SK-N-MC (cell line): ENCODE measurements at regions not wholly inside any gene's neighbourhood (a gene's known extent, or its start where the extent isn't known, plus 50 kb on each side); places are given as distances from the start of the nearest gene placed in this dataset.

Experiments
- DNase-seq: peaks from one replicate; pipeline ENCODE4 v3.0.0-alpha.2; 2011; ENCODE audit warnings: low read depth, low spot score
- H3K27ac ChIP-seq: fragments of 200-600 bp; sonication (generic); 2 replicates; pipeline ENCODE4 v1.5.1; 2016; ENCODE audit warnings: mixed run types
- H3K36me3 ChIP-seq: fragments of 200-600 bp; sonication (generic); 2 replicates; pipeline ENCODE4 v1.6.1; 2017; ENCODE audit warnings: antibody characterized with exemption, low read length, mixed read lengths; ENCODE audit not compliant: insufficient read depth
- H3K4me3 ChIP-seq: fragments of 200-600 bp; sonication (generic); 2 replicates; pipeline ENCODE4 v1.5.1; 2016
- H3K9ac ChIP-seq: fragments of 200-600 bp; sonication (generic); 2 replicates; pipeline ENCODE4 v1.8.0; 2017; ENCODE audit warnings: mixed run types, mixed read lengths; ENCODE audit not compliant: insufficient read length
- H3K9me3 ChIP-seq: fragments of 200-600 bp; sonication (generic); 2 replicates; pipeline ENCODE4 v1.6.1; 2017; ENCODE audit warnings: low read depth, mild to moderate bottlenecking, antibody characterized with exemption, low read length, moderate library complexity, mixed read lengths
- EZH2 ChIP-seq: fragments of 200-600 bp; sonication (generic); IDR thresholded peaks from one replicate; pipeline ENCODE4 v1.6.1; 2017; ENCODE audit warnings: antibody characterized with exemption
- FOXP2 ChIP-seq: optimal IDR thresholded peaks from 2 replicates; pipeline ENCODE3; 2011; ENCODE audit warnings: mild to moderate bottlenecking, moderate library complexity; ENCODE audit not compliant: insufficient read depth; ENCODE audit errors: extremely low read length, control extremely low read depth
- POLR2AphosphoS5 ChIP-seq: IDR thresholded peaks from 2 replicates; pipeline ENCODE4 v1.6.1; 2012; ENCODE audit warnings: mild to moderate bottlenecking, low read depth, low read length, borderline replicate concordance

DNA sequence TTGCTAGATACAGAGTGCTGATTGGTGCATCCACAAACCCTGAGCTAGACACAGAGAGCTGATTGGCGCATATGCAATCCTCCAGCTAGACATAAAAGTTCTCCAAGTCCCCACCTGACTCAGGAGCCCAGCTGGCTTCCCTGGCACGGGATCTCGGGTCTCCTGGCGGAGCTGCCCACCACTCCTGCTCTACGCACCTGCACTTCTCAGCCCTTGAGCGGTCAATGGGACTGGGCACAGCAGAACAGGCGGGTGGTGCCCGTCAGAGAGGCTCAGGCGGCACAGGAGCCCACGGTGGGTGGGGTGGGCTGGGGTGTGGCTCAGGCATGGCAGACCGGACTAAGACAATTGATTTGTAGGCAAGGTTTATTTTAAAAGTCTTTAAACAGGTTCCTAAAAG is 1365.5 kb downstream of the FAM181B start:
- Histone ChIP-seq H3K27ac (no peak overlapping the region), H3K36me3 (no peaks in the 10 kb centered on the region), H3K9me3 (no peaks in the 10 kb centered on the region), H3K4me3 (no peak overlapping the region), H3K9ac (no peak overlapping the region)
- no peak for TF ChIP-seq EZH2
- no peak for TF ChIP-seq POLR2AphosphoS5
- no peak for TF ChIP-seq FOXP2
- DNase-seq: no peak

DNA sequence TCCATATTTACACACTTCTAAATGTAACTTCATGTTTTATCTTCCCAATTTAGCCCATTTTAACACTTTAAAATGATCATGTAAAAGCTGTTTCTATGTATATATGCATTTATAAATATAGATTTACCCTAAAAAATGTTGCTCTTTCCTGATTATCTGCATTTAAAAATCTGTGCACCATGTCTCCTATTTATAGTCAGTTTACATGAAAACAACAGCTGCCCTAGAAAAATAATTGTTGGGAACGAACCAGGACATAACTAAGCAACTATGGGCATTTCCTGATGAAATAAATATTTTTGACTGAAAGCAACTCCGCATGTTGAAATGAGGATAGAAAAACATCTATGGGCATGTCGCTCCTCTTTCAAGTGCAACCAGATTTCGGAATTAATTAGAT is 1368.2 kb downstream of the FAM181B start:
- Histone ChIP-seq H3K36me3 (no peaks in the 10 kb centered on the region), H3K27ac (no peak overlapping the region), H3K4me3 (no peak overlapping the region), H3K9me3 (no peaks in the 10 kb centered on the region), H3K9ac (no peak overlapping the region)
- DNase-seq: no peak
- TF ChIP-seq EZH2 (no peak), FOXP2 (no peak), POLR2AphosphoS5 (no peak)

DNA sequence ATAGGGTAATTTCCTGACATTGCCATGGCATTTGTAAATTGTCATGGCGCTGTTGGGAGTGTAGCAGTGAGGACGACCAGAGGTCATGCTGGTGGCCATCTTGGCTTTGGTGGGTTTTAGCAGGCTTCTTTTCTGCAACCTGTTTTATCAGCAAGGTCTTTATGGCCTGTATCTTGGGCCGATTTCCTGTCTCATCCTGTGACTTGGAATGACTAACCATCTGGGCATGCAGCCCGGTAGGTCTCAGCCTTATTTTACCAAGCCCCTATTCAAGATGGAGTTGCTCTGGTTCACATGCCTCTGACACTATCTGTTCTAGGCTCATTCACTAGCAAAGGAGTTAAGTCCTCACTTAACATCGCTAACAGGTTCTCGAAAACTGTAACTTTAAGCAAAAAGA is 1374.2 kb downstream of the FAM181B start:
- no peaks in the 10 kb centered on the region for H3K36me3 ChIP-seq
- no peaks in the 10 kb centered on the region for H3K9me3 ChIP-seq
- no peak overlapping the region for H3K4me3 ChIP-seq
- TF ChIP-seq FOXP2 (no peak), POLR2AphosphoS5 (no peak), EZH2 (no peak)
- no peak overlapping the region for H3K27ac ChIP-seq
- no peak for DNase-seq
- H3K9ac ChIP-seq: no peak overlapping the region

DNA sequence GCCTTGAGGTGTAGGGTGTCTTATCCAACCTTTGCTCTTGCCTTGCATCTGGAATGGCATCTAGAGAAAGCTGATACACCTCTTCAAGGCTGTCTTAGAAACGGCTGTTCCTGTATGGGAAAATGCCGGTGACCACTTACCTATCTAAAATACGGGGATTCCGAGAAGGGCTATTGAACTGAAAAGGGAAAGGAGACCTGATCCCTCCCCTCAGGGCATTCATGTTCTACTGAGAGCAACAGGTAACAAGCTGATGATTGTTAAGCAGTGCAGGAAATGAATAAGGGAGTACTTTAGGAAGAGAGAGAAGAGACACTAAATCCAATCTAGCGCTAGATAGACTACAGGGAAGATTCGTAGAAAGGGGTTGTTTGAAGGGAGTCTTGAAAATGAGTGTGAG is 1388.1 kb downstream of the FAM181B start:
- no peak for DNase-seq
- Histone ChIP-seq H3K4me3 (no peak overlapping the region), H3K36me3 (no peaks in the 10 kb centered on the region), H3K9me3 (no peaks in the 10 kb centered on the region), H3K27ac (no peak overlapping the region), H3K9ac (no peak overlapping the region)
- TF ChIP-seq FOXP2 (no peak), EZH2 (no peak), POLR2AphosphoS5 (no peak)

DNA sequence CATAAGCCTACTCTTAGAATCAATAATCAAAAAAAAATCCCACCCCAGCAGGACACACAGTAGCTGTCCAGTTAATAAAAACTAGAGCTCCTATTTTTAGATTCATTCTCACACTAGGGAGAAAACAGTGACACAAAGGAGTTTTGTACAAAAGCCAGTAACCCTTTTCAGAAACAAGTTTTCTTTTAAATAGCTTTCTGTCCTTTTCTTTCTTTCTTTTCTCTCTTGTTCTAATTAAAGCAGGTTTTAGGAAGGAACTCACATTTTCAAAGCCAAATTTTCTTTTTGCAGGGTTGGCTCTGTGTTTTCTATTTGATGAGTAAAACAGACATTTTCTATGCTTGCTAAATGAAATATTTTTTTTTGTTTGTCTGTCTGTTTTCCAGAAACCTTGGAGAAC is 1390.7 kb downstream of the FAM181B start:
- no peak overlapping the region for H3K27ac ChIP-seq
- H3K4me3 ChIP-seq: no peak overlapping the region
- H3K9ac ChIP-seq: no peak overlapping the region
- no peak for DNase-seq
- no peaks in the 10 kb centered on the region for H3K9me3 ChIP-seq
- H3K36me3 ChIP-seq: no peaks in the 10 kb centered on the region
- TF ChIP-seq EZH2: no peak
- TF ChIP-seq POLR2AphosphoS5: no peak
- TF ChIP-seq FOXP2: no peak

DNA sequence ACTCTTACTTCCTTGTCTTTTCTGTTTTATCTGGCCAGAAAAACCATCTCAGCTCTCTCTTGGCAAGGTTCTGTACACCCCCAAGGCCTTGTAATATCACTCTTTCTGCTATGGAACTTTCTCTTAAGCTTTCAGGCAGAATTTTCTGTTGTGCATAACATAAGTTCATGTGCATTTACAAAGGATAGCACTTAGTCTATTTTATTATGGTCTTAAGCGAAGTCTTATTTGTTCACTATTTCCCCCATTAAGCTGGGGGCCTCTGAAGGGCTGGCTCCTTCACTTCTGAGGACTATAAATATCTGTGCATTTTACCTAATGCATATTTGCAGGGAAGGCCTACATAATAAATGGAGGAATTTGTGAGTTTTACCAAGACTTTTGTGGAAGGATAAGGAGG is 1393.4 kb downstream of the FAM181B start:
- TF ChIP-seq EZH2: no peak
- no peak for TF ChIP-seq FOXP2
- TF ChIP-seq POLR2AphosphoS5: no peak
- no peak for DNase-seq
- H3K4me3 ChIP-seq: no peak overlapping the region
- H3K9ac ChIP-seq: no peak overlapping the region
- H3K36me3 ChIP-seq: no peaks in the 10 kb centered on the region
- no peak overlapping the region for H3K27ac ChIP-seq
- no peaks in the 10 kb centered on the region for H3K9me3 ChIP-seq

DNA sequence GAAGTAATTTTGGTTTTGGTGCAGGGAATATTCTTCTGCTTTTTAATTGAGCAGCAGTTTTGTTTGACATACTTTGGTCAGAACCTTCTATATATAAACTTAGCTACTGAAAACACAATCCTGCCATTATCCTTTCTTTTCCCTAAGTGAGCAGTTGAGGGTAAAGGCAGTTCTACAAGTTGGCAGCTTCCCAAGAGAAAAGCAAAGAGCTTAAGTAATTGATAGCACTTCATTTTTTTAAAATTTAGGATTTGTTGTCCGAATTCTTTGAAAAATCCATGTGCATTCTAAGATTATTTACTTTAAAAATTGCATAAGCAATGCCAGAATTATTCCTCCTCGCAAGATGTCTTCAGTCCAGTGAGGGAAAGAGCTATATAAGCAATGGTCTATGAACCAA is 1394.1 kb downstream of the FAM181B start:
- no peak overlapping the region for H3K27ac ChIP-seq
- H3K9me3 ChIP-seq: no peaks in the 10 kb centered on the region
- H3K9ac ChIP-seq: no peak overlapping the region
- DNase-seq: no peak
- H3K36me3 ChIP-seq: no peaks in the 10 kb centered on the region
- no peak overlapping the region for H3K4me3 ChIP-seq
- TF ChIP-seq POLR2AphosphoS5 (no peak), FOXP2 (no peak), EZH2 (no peak)

DNA sequence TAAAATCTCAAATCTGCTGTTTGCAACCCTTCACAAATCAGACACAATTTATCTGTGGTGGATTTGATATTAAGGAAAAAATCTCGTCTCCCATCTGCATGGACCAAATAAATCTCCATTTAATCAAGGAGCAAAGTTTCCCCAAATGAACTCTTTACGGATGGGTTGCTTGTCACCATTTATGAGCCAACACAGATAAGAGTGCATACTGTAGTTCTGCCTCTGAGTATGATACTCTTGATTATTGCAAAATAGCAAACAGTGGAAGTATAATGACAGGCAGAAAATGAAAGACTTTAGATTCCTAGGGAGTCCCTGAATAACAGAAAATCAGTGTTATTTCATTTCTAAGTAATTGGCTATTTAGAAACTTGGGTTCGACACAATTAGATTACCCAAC is 1395.9 kb downstream of the FAM181B start:
- no peak for TF ChIP-seq POLR2AphosphoS5
- no peak for TF ChIP-seq EZH2
- TF ChIP-seq FOXP2: no peak
- H3K4me3 ChIP-seq: no peak overlapping the region
- no peaks in the 10 kb centered on the region for H3K36me3 ChIP-seq
- H3K27ac ChIP-seq: no peak overlapping the region
- H3K9me3 ChIP-seq: no peaks in the 10 kb centered on the region
- H3K9ac ChIP-seq: no peak overlapping the region
- no peak for DNase-seq

DNA sequence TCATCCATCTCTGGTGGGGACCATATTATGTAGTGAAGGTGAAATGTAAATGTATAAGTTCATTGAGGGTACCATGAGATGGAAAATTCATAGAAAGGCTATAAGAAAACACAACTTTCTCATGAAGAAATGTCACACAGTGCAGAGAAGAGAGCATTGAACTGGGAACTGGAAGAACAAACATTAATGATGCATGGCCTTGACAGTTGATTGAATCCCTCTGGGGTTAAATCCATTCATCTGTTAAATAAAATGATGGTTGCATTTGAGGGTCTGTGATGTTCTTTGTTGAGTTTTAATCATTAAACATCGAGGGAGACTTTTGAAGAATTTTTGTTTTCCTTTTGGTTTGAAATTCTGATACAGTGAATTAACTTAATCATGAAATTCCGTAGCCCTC is 1401.4 kb downstream of the FAM181B start:
- no peak for DNase-seq
- Histone ChIP-seq H3K9me3 (no peaks in the 10 kb centered on the region), H3K36me3 (no peaks in the 10 kb centered on the region)

More for the DNA sequence above, 1401.4 kb downstream of the FAM181B start:
- no peak overlapping the region for H3K27ac ChIP-seq
- H3K4me3 ChIP-seq: no peak overlapping the region
- TF ChIP-seq EZH2: no peak
- no peak for TF ChIP-seq POLR2AphosphoS5
- TF ChIP-seq FOXP2: no peak
- H3K9ac ChIP-seq: no peak overlapping the region
